K562 (cell line): ENCODE measurements at regions not wholly inside any gene's neighbourhood (a gene's known extent, or its start where the extent isn't known, plus 50 kb on each side); places are given as distances from the start of the nearest gene placed in this dataset.

ENCODE experiments used
- ATAC-seq: fragments of 200-7000 bp; cut with Tn5 transposase; 3 replicates; pipeline ENCODE4 v1.9.1; 2020; ENCODE audit warnings: moderate library complexity
- BruUV-seq: library from RNA; stranded (reverse); fragments of 400-500 nt; replicated peaks from 2 replicates; lab custom pipeline; 2021; lab: Mats Ljungman, UMichigan
- CTCF ChIA-PET: fragments of 300-600 bp; formaldehyde crosslinking; extraction: SDS; loops from one replicate; lab custom pipeline; 2021; ENCODE audit warnings: low intra/inter-chr PET ratio; lab: Yijun Ruan, JAX
- POLR2A ChIA-PET: fragments of 300-600, 350-650 bp; sonication (Branson Sonifier 250); formaldehyde crosslinking; extraction: SDS; loops from one replicate; lab custom pipeline; 2021; ENCODE audit warnings: antibody characterized with exemption, inconsistent platforms; lab: Yijun Ruan, JAX
- DNase-seq, 4 experiments: peaks; one replicate each; pipeline versions ENCODE4 v3.0.0 to v3.0.0-alpha.2; 2011 to 2018; ENCODE audit warnings: low spot score in 3 of 4, mixed read lengths in 3 of 4; ENCODE audit errors: extremely low read depth in 1 of 4
- FAIRE-seq: peaks from 2 replicates; lab custom pipeline; 2011; peaks lifted over from hg19 to GRCh38; lab: Jason Lieb, UNC
- H2AFZ ChIP-seq: 2 replicates; pipeline ENCODE4 v1.6.0; 2011; ENCODE audit warnings: low read depth, low read length, control low read depth, inconsistent platforms
- H3K27ac ChIP-seq: fragments of 200-600 bp; 3 replicates; pipeline ENCODE4 v1.8.0; 2011; ENCODE audit warnings: low read depth, mild to moderate bottlenecking, control low read depth, inconsistent platforms, low read length, moderate library complexity, mixed read lengths; ENCODE audit errors: extremely low read depth
- H3K27me3 ChIP-seq, 2 experiments: fragments of 300-600 bp in 1 of 2; 2 replicates in 1 of 2; 3 replicates in 1 of 2; pipeline versions ENCODE4 v1.6.0 to v1.8.0; 2011; ENCODE audit warnings: inconsistent platforms in 2 of 2, low read length in 2 of 2, mild to moderate bottlenecking in 1 of 2, mixed read lengths in 1 of 2, moderate library complexity in 1 of 2; ENCODE audit not compliant: control insufficient read depth in 2 of 2, insufficient read depth in 2 of 2
- H3K36me3 ChIP-seq: fragments of 300-600 bp; 3 replicates; pipeline ENCODE4 v1.8.0; 2011; ENCODE audit warnings: mild to moderate bottlenecking, low read length, inconsistent platforms; ENCODE audit not compliant: control insufficient read depth, insufficient read depth
- H3K4me1 ChIP-seq, 2 experiments: fragments of 200-600 bp in 1 of 2; replicated peaks in 1 of 2; 2 replicates in 1 of 2; 3 replicates in 1 of 2; pipeline versions ENCODE4 v1.5.1 to v1.8.0; 2011; ENCODE audit warnings: inconsistent platforms in 2 of 2, low read length in 2 of 2, mild to moderate bottlenecking in 1 of 2, mixed read lengths in 1 of 2, moderate library complexity in 1 of 2; ENCODE audit not compliant: control insufficient read depth in 2 of 2, insufficient read depth in 2 of 2
- H3K4me2 ChIP-seq: 2 replicates; pipeline ENCODE4 v1.6.1; 2011; ENCODE audit warnings: low read length, control low read depth, inconsistent platforms, mixed read lengths; ENCODE audit not compliant: insufficient read depth
- H3K4me3 ChIP-seq: fragments of 200-600 bp; sonication (generic), shearing (Covaris generic); 2 replicates; pipeline ENCODE4 v1.5.1; 2016; ENCODE audit warnings: control low read depth, inconsistent platforms
- H3K79me2 ChIP-seq: fragments of 200-600 bp; 3 replicates; pipeline ENCODE4 v1.8.0; 2011; ENCODE audit warnings: low read length, inconsistent platforms; ENCODE audit not compliant: control insufficient read depth, insufficient read depth
- H3K9ac ChIP-seq, 2 experiments: 2 replicates each; pipeline versions ENCODE4 v1.6.0 to v1.6.1; 2011; ENCODE audit warnings: low read depth in 2 of 2, low read length in 2 of 2, control low read depth in 1 of 2, inconsistent platforms in 1 of 2, mild to moderate bottlenecking in 1 of 2, mixed read lengths in 1 of 2; ENCODE audit not compliant: insufficient read depth in 1 of 2
- H3K9me1 ChIP-seq: one replicate; pipeline ENCODE4 v1.6.0; 2011; ENCODE audit warnings: inconsistent platforms, mild to moderate bottlenecking, low read length, moderate library complexity; ENCODE audit not compliant: control insufficient read depth, insufficient read depth
- H3K9me3 ChIP-seq: replicated peaks from 2 replicates; pipeline ENCODE4 v1.5.1; 2011; ENCODE audit warnings: low read depth, low read length, inconsistent platforms; ENCODE audit not compliant: control insufficient read depth, insufficient read depth
- H4K20me1 ChIP-seq: replicated peaks from 2 replicates; pipeline ENCODE4 v1.6.1; 2011; ENCODE audit warnings: low read length, inconsistent platforms, mixed read lengths; ENCODE audit not compliant: control insufficient read depth, insufficient read depth
- BRD4 ChIP-seq: fragments of 200-600 bp; sonication (generic); IDR thresholded peaks from 2 replicates; pipeline ENCODE4 v1.6.1; 2017; ENCODE audit warnings: inconsistent platforms
- C11orf30 ChIP-seq: fragments of 450-650 bp; IDR thresholded peaks from 2 replicates; pipeline ENCODE4 v1.6.1; 2016; ENCODE audit warnings: low read depth, mild to moderate bottlenecking
- CEBPG ChIP-seq, 3 experiments: fragments of 200-800 bp in 1 of 3; sonication (Bioruptor generic) in 1 of 3; sonication (generic) in 1 of 3; formaldehyde crosslinking in 1 of 3; IDR thresholded peaks in 2 of 3; conservative IDR thresholded peaks in 1 of 3; 2 replicates each; pipeline versions ENCODE4 v1.6.1 to v1.8.0; 2016 to 2022; ENCODE audit warnings: missing compliant biosample characterization in 2 of 3, missing genetic modification characterization in 2 of 3, mild to moderate bottlenecking in 1 of 3, missing genetic modification reagents in 1 of 3
- DDX20 ChIP-seq: fragments of 450-650 bp; IDR thresholded peaks from 2 replicates; pipeline ENCODE4 v1.6.1; 2016; ENCODE audit warnings: missing genetic modification characterization, low read depth, mild to moderate bottlenecking, missing compliant biosample characterization, moderate library complexity
- ELF1 ChIP-seq: fragments of 200-800 bp; sonication (Bioruptor generic); IDR thresholded peaks from 2 replicates; pipeline ENCODE4 v1.6.1; 2016; ENCODE audit warnings: missing genetic modification characterization, missing compliant biosample characterization
- ELF2 ChIP-seq: fragments of 250-450 bp; sonication (Bioruptor Pico); IDR thresholded peaks from 2 replicates; pipeline ENCODE4 v1.5.0; 2021; ENCODE audit warnings: mild to moderate bottlenecking
- ETV6 ChIP-seq, 3 experiments: fragments of 150-350 bp in 1 of 3; sonication (generic) in 1 of 3; formaldehyde crosslinking in 1 of 3; IDR thresholded peaks; 2 replicates each; pipeline versions ENCODE4 v1.6.1 to v1.8.0; 2014 to 2022; ENCODE audit warnings: borderline replicate concordance in 2 of 3, low read depth in 2 of 3, antibody characterized with exemption in 1 of 3, low read length in 1 of 3, mild to moderate bottlenecking in 1 of 3, missing genetic modification reagents in 1 of 3
- FOXP1 ChIP-seq: sonication (generic); formaldehyde crosslinking; IDR thresholded peaks from 2 replicates; pipeline ENCODE4 v1.8.0; 2022; ENCODE audit warnings: mild to moderate bottlenecking, missing genetic modification reagents
- HOMEZ ChIP-seq: fragments of 250-450 bp; sonication (Bioruptor Pico); IDR thresholded peaks from 2 replicates; pipeline ENCODE4 v1.4.0; 2020; ENCODE audit warnings: mild to moderate bottlenecking, moderate library complexity
- MAFF ChIP-seq: IDR thresholded peaks from 2 replicates; pipeline ENCODE4 v1.6.1; 2012; ENCODE audit warnings: low read length, improper control_type of control experiment
- MEF2D ChIP-seq: conservative IDR thresholded peaks from 2 replicates; pipeline ENCODE4 v1.6.1; 2016; ENCODE audit warnings: low read depth, missing genetic modification characterization, missing compliant biosample characterization
- RCOR1 ChIP-seq, 2 experiments: IDR thresholded peaks; 2 replicates each; pipeline ENCODE4 v1.6.1; 2012; ENCODE audit warnings: low read depth in 2 of 2, low read length in 2 of 2, borderline replicate concordance in 1 of 2, improper control_type of control experiment in 1 of 2
- SMARCA5 ChIP-seq: fragments of 450-650 bp; IDR thresholded peaks from 2 replicates; pipeline ENCODE4 v1.6.1; 2016
- TCFL5 ChIP-seq: fragments of 250-450 bp; sonication (Bioruptor Pico); conservative IDR thresholded peaks from 2 replicates; pipeline ENCODE4 v1.6.1; 2021; ENCODE audit warnings: mild to moderate bottlenecking, moderate library complexity, matching md5 sums
- ZNF316 ChIP-seq: fragments of 450-650 bp; IDR thresholded peaks from 2 replicates; pipeline ENCODE4 v1.6.1; 2016
- ZNF436 ChIP-seq: fragments of 250-450, 450-650 bp; sonication (Bioruptor Pico); formaldehyde crosslinking; IDR thresholded peaks from 2 replicates; pipeline ENCODE4 v1.7.0; 2020; ENCODE audit warnings: mild to moderate bottlenecking
- WGBS: fragments of 100-300 bp; shearing (Covaris generic); methylation state at CpG from one replicate; pipeline ENCODE4 v1.1.6; 2016; ENCODE audit warnings: low coverage, mixed read lengths; ENCODE audit not compliant: insufficient coverage; ENCODE audit errors: missing lambda C conversion rate; 5-methylcytosine and 5-hydroxymethylcytosine counted together
- in situ Hi-C: fragments of 300-500 bp; cut with MboI; formaldehyde crosslinking; loops from 4 replicates; pipeline ENCODE4 v1.15.0; 2018; ENCODE audit warnings: inconsistent platforms, mixed read lengths
- intact Hi-C: fragments of 100-400 bp; cut with micrococcal nuclease; formaldehyde crosslinking; loops from 2 replicates; pipeline ENCODE4 v1.14.2; 2022
- TF ChIP-seq, protein P1 (sequence below), 2 experiments: fragments of 450-650 bp in 1 of 2; sonication (generic) in 1 of 2; formaldehyde crosslinking in 1 of 2; IDR thresholded peaks in 1 of 2; conservative IDR thresholded peaks in 1 of 2; 2 replicates each; pipeline versions ENCODE4 v1.6.1 to v1.8.1; 2016 to 2023; ENCODE audit warnings: mild to moderate bottlenecking in 2 of 2, moderate library complexity in 2 of 2, inconsistent platforms in 1 of 2, missing genetic modification reagents in 1 of 2
- TF ChIP-seq, protein P2 (sequence below), 2 experiments: fragments of 450-650 bp in 1 of 2; sonication (generic) in 1 of 2; formaldehyde crosslinking; conservative IDR thresholded peaks; 2 replicates each; pipeline versions ENCODE4 v1.4.0 to v1.8.1; 2020 to 2022; ENCODE audit warnings: mild to moderate bottlenecking in 1 of 2, missing genetic modification reagents in 1 of 2

- H3K9me3 ChIP-seq, result no peaks in the 10 kb centered on the region
- ChIA-PET CTCF (no interaction called here), POLR2A (no interaction called here)
- no peaks in the 10 kb centered on the region for H4K20me1 ChIP-seq
- no peak overlapping the region for H3K4me3 ChIP-seq
- no peak for FAIRE-seq
- H3K27me3 ChIP-seq, result no peaks in the 10 kb centered on the region
- H3K9ac ChIP-seq, result no peak overlapping the region
- H3K79me2 ChIP-seq, result no peaks in the 10 kb centered on the region
- in situ Hi-C loops (no loop called here), intact Hi-C loops (no loop called here)
- H2AFZ ChIP-seq, result no peak overlapping the region
- ATAC-seq, result no peak
- peaks cover 0 to 8% of the 10 kb centered on the region in 2 experiments; a peak in 2 of 5 replicates for H3K4me1 ChIP-seq
- no peaks in the 10 kb centered on the region for H3K36me3 ChIP-seq
- H3K4me2 ChIP-seq, result no peak overlapping the region
- H3K27ac ChIP-seq, result no peak overlapping the region
- BruUV-seq, result no TSS peak
- 11% methylated on average over 2 of the region's 2 CpGs for WGBS
- no peaks in the 10 kb centered on the region for H3K9me1 ChIP-seq
- DNase-seq, result no peak
- TF ChIP-seq MAFF (peak; percentile 53), BRD4 (no peak), MEF2D (no peak), ELF1 (tag) (no peak), FOXP1 (CRISPR knock-in tag) (no peak), ETV6 (IDR thresholded peaks at IDR 0.05; ENCODE audit: borderline replicate concordance in 1 of 2, low read depth in 2 of 2, low read length in 1 of 2) (no peak), ETV6 (CRISPR knock-in tag; IDR thresholded peaks at IDR 0.05; ENCODE audit: borderline replicate concordance) (no peak), C11orf30 (peak; percentile 69), ELF2 (CRISPR knock-in tag) (no peak), TCFL5 (CRISPR knock-in tag) (no peak), SMARCA5 (no peak), RCOR1 (IDR thresholded peaks at IDR 0.05; ENCODE audit: borderline replicate concordance in 1 of 2, low read depth in 2 of 2, low read length in 2 of 2) (no peak), DDX20 (tag) (no peak), HOMEZ (CRISPR knock-in tag) (no peak), CEBPG (CRISPR knock-in tag; IDR thresholded peaks at IDR 0.05) (no peak), CEBPG (tag; conservative IDR thresholded peaks at IDR 0.05 in 1 of 2, IDR thresholded peaks at IDR 0.05 in 1 of 2) (peak in 1 of 2 experiments; percentile 72; a peak in 2 of 4 replicates), ZNF316 (peak; percentile 82), ZNF436 (CRISPR knock-in tag) (no peak)
- TF ChIP-seq, protein P1, sequence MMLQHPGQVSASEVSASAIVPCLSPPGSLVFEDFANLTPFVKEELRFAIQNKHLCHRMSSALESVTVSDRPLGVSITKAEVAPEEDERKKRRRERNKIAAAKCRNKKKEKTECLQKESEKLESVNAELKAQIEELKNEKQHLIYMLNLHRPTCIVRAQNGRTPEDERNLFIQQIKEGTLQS (IDR thresholded peaks at IDR 0.05), result peak; percentile 18; the same call in 1 of the 2 replicates
- TF ChIP-seq, protein P1 (CRISPR knock-in tag; conservative IDR thresholded peaks at IDR 0.05), result no peak
- TF ChIP-seq, protein P2, sequence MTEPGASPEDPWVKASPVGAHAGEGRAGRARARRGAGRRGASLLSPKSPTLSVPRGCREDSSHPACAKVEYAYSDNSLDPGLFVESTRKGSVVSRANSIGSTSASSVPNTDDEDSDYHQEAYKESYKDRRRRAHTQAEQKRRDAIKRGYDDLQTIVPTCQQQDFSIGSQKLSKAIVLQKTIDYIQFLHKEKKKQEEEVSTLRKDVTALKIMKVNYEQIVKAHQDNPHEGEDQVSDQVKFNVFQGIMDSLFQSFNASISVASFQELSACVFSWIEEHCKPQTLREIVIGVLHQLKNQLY (CRISPR knock-in tag; conservative IDR thresholded peaks at IDR 0.05), result no peak
These were observed 133.8 kb upstream of the LCORL start for GRCh38 chr4:18155067-18156041.
